Natural killer cell (primary cell): ENCODE measurements at regions not wholly inside any gene's neighbourhood (a gene's known extent, or its start where the extent isn't known, plus 50 kb on each side); places are given as distances from the start of the nearest gene placed in this dataset.

Source experiments
- ATAC-seq, 3 donors: fragments of 150-1000 bp in 2 of 3; fragments of 200-7000 bp in 1 of 3; cut with Tn5 transposase; 1 replicate in 1 of 3; 2 replicates in 2 of 3; pipeline ENCODE4 v1.10.0; 2021; ENCODE audit warnings: mild to moderate bottlenecking in 2 of 3, moderate library complexity in 2 of 3
- DNase-seq, 2 donors: peaks; one replicate each; pipeline versions ENCODE4 v3.0.0 to v3.0.0-alpha.2; 2013 to 2021; ENCODE audit warnings: mixed read lengths in 1 of 2
- H3K27ac ChIP-seq: one replicate; pipeline ENCODE4 v1.5.1; 2013; ENCODE audit warnings: mild to moderate bottlenecking, low read length
- H3K27me3 ChIP-seq: one replicate; pipeline ENCODE4 v1.6.1; 2013; ENCODE audit warnings: low read length; ENCODE audit not compliant: control insufficient read depth, insufficient read depth
- H3K36me3 ChIP-seq: one replicate; pipeline ENCODE4 v1.6.1; 2013; ENCODE audit warnings: low read length; ENCODE audit not compliant: control insufficient read depth, insufficient read depth
- H3K4me1 ChIP-seq: one replicate; pipeline ENCODE4 v1.6.1; 2013; ENCODE audit warnings: low read length; ENCODE audit not compliant: control insufficient read depth, insufficient read depth
- H3K4me3 ChIP-seq: one replicate; pipeline ENCODE4 v1.5.1; 2013; ENCODE audit warnings: low read length
- H3K9me3 ChIP-seq: one replicate; pipeline ENCODE4 v1.6.1; 2013; ENCODE audit warnings: low read length; ENCODE audit not compliant: control insufficient read depth, insufficient read depth
- H3K27ac Mint-ChIP-seq, 2 donors: one replicate each; pipeline ENCODE4 v1.8.0; 2022; ENCODE audit warnings: mild to moderate bottlenecking in 2 of 2, mixed read lengths in 2 of 2, moderate library complexity in 1 of 2
- H3K27me3 Mint-ChIP-seq, 2 donors: one replicate each; pipeline ENCODE4 v1.8.0; 2022; ENCODE audit warnings: low read depth in 2 of 2, mixed read lengths in 2 of 2
- H3K36me3 Mint-ChIP-seq: one replicate; pipeline ENCODE4 v1.8.0; 2022; ENCODE audit warnings: mixed read lengths
- H3K4me1 Mint-ChIP-seq, 2 donors: one replicate each; pipeline ENCODE4 v1.8.0; 2022; ENCODE audit warnings: mixed read lengths in 2 of 2
- H3K4me3 Mint-ChIP-seq: one replicate; pipeline ENCODE4 v1.8.0; 2022; ENCODE audit warnings: mild to moderate bottlenecking, moderate library complexity, mixed read lengths
- H3K9me3 Mint-ChIP-seq, 2 donors: one replicate each; pipeline ENCODE4 v1.8.0; 2022; ENCODE audit warnings: mixed read lengths in 2 of 2
- WGBS: methylation state at CpG from one replicate; pipeline ENCODE4 v1.1.7; 2013; ENCODE audit warnings: missing lambda C conversion rate; ENCODE audit not compliant: insufficient coverage; 5-methylcytosine and 5-hydroxymethylcytosine counted together
- intact Hi-C: fragments of 100-400 bp; cut with micrococcal nuclease; formaldehyde crosslinking; loops from one replicate; pipeline ENCODE4 v1.14.2; 2022
- TF ChIP-seq, protein P1 (sequence below): fragments of 200-600 bp; IDR thresholded peaks from one replicate; pipeline ENCODE4 v1.8.0; 2022; ENCODE audit warnings: antibody characterized with exemption

DNA sequence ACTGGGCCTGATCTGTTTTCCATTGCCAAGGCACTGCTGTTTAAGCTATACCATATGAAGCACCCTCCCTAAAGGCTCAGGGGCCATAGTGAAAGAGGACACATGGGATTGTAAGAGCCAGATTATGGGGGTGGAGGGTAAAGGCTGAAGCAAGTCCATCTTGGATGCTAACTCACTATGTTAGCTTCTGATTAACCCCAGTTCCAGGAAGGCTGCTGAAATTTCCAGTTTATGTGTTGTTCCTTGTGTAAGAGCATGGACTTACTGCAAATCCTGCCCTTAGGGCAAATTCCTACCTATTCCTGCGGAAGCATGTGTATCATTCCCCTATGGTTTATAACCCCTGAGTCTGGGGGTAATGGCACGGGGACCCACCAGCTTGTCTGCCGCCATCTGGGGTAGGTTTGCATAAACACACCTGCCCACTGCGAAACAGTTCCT lies 91.8 kb upstream of the SERBP1 start:
- DNase-seq (no peak), ATAC-seq (no peak)
- Histone ChIP-seq H3K4me1 (no peaks in the 10 kb centered on the region), H3K27me3 (no peaks in the 10 kb centered on the region), H3K4me3 (no peak overlapping the region), H3K27ac (no peak overlapping the region), H3K36me3 (no peaks in the 10 kb centered on the region), H3K9me3 (no peaks in the 10 kb centered on the region)
- Mint-ChIP-seq H3K4me1 (no peaks in the 10 kb centered on the region), H3K4me3 (no peak overlapping the region), H3K27me3 (peaks cover 5 to 12% of the 10 kb centered on the region in 2 donors), H3K9me3 (no peaks in the 10 kb centered on the region), H3K36me3 (no peaks in the 10 kb centered on the region), H3K27ac (no peak overlapping the region)
- TF ChIP-seq, protein P1, sequence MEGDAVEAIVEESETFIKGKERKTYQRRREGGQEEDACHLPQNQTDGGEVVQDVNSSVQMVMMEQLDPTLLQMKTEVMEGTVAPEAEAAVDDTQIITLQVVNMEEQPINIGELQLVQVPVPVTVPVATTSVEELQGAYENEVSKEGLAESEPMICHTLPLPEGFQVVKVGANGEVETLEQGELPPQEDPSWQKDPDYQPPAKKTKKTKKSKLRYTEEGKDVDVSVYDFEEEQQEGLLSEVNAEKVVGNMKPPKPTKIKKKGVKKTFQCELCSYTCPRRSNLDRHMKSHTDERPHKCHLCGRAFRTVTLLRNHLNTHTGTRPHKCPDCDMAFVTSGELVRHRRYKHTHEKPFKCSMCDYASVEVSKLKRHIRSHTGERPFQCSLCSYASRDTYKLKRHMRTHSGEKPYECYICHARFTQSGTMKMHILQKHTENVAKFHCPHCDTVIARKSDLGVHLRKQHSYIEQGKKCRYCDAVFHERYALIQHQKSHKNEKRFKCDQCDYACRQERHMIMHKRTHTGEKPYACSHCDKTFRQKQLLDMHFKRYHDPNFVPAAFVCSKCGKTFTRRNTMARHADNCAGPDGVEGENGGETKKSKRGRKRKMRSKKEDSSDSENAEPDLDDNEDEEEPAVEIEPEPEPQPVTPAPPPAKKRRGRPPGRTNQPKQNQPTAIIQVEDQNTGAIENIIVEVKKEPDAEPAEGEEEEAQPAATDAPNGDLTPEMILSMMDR, result no peak
- WGBS, result 100% methylated on average over 4 of the region's 4 CpGs
- intact Hi-C loops, result no loop called here

DNA sequence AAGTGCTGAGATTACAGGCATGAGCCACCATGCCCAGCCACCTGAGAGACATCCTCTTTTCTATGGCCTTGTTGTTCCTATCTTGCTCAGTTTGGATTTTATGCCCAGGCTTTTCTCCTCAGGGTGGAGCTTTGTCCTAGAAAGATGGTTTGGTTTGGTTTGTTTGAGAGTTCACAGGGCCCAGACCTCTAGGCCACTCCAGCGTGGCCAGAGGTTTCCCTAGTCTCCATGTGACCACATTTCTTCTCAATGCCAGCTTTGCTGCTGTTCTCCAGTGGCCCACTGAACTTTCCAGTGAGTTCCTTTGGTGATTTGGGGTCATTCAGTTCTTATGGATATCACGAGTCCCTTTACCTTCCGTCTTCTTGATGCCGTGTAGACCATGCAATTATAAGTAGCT lies 92.6 kb upstream of the SERBP1 start:
- no peaks in the 10 kb centered on the region for H3K36me3 Mint-ChIP-seq
- intact Hi-C loops, result no loop called here
- ATAC-seq (no peak), DNase-seq (no peak)
- Histone ChIP-seq H3K4me1 (no peaks in the 10 kb centered on the region), H3K9me3 (no peaks in the 10 kb centered on the region), H3K4me3 (no peak overlapping the region), H3K27me3 (no peaks in the 10 kb centered on the region), H3K27ac (no peak overlapping the region), H3K36me3 (no peaks in the 10 kb centered on the region)
- H3K27me3 Mint-ChIP-seq, result peaks cover 5 to 19% of the 10 kb centered on the region in 2 donors
- WGBS, result 84% methylated on average over 4 of the region's 4 CpGs
- H3K4me3 Mint-ChIP-seq, result no peak overlapping the region
- no peaks in the 10 kb centered on the region for H3K4me1 Mint-ChIP-seq
- TF ChIP-seq, protein P1, result no peak
- H3K9me3 Mint-ChIP-seq, result no peaks in the 10 kb centered on the region
- no peak overlapping the region for H3K27ac Mint-ChIP-seq

- ATAC-seq, result no peak
- H3K4me1 Mint-ChIP-seq, result no peaks in the 10 kb centered on the region
- H3K9me3 Mint-ChIP-seq, result no peaks in the 10 kb centered on the region
- H3K27ac Mint-ChIP-seq, result no peak overlapping the region
- TF ChIP-seq, protein P1, result no peak
- Histone ChIP-seq H3K27ac (no peak overlapping the region), H3K4me3 (no peak overlapping the region), H3K9me3 (no peaks in the 10 kb centered on the region), H3K27me3 (no peaks in the 10 kb centered on the region), H3K36me3 (no peaks in the 10 kb centered on the region), H3K4me1 (no peaks in the 10 kb centered on the region)
- H3K27me3 Mint-ChIP-seq, result peaks cover 5 to 20% of the 10 kb centered on the region in 2 donors
- H3K36me3 Mint-ChIP-seq, result no peaks in the 10 kb centered on the region
- intact Hi-C loops, result no loop called here
- no peak for DNase-seq
- 80% methylated on average over 7 of the region's 7 CpGs for WGBS
- H3K4me3 Mint-ChIP-seq, result no peak overlapping the region
These were observed 94.2 kb upstream of the SERBP1 start for GRCh38 chr1:67524143-67525052.
